Stomach (tissue), 4 donors: ENCODE measurements at regions not wholly inside any gene's neighbourhood (a gene's known extent, or its start where the extent isn't known, plus 50 kb on each side); places are given as distances from the start of the nearest gene placed in this dataset.

ENCODE experiments used
- EP300 ChIP-seq: sonication (generic); formaldehyde crosslinking; IDR thresholded peaks from one replicate; pipeline ENCODE4 v1.6.1; 2017; ENCODE audit warnings: antibody characterized with exemption
- POLR2A ChIP-seq, 4 donors: fragments of 450-650 bp; IDR thresholded peaks; one replicate each; pipeline ENCODE4 v1.6.1; 2016; ENCODE audit warnings: antibody characterized with exemption in 4 of 4, control low read depth in 2 of 4, mild to moderate bottlenecking in 1 of 4, moderate library complexity in 1 of 4
- POLR2AphosphoS5 ChIP-seq, 3 donors: sonication (generic); formaldehyde crosslinking; IDR thresholded peaks; one replicate each; pipeline ENCODE4 v1.6.1; 2016; ENCODE audit warnings: antibody characterized with exemption in 3 of 3
- TF ChIP-seq, protein P1 (sequence below), 7 experiments: fragments of 450-650 bp in 4 of 7; fragments of 200-600 bp in 3 of 7; sonication (generic) in 3 of 7; IDR thresholded peaks; one replicate each; pipeline ENCODE4 v1.5.1; 2016 to 2019; ENCODE audit warnings: antibody characterized with exemption in 7 of 7, control low read depth in 2 of 7, mild to moderate bottlenecking in 1 of 7

GRCh38 chr6:102127253-102127652 lies 733.7 kb downstream of the GRIK2 start:
- TF ChIP-seq, protein P1, sequence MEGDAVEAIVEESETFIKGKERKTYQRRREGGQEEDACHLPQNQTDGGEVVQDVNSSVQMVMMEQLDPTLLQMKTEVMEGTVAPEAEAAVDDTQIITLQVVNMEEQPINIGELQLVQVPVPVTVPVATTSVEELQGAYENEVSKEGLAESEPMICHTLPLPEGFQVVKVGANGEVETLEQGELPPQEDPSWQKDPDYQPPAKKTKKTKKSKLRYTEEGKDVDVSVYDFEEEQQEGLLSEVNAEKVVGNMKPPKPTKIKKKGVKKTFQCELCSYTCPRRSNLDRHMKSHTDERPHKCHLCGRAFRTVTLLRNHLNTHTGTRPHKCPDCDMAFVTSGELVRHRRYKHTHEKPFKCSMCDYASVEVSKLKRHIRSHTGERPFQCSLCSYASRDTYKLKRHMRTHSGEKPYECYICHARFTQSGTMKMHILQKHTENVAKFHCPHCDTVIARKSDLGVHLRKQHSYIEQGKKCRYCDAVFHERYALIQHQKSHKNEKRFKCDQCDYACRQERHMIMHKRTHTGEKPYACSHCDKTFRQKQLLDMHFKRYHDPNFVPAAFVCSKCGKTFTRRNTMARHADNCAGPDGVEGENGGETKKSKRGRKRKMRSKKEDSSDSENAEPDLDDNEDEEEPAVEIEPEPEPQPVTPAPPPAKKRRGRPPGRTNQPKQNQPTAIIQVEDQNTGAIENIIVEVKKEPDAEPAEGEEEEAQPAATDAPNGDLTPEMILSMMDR (IDR thresholded peaks at IDR 0.05), result no peak
- TF ChIP-seq POLR2AphosphoS5 (IDR thresholded peaks at IDR 0.05) (no peak), EP300 (no peak), POLR2A (IDR thresholded peaks at IDR 0.05) (no peak)
